ENCODE measurements at regions not wholly inside any gene's neighbourhood (a gene's known extent, or its start where the extent isn't known, plus 50 kb on each side); places are given as distances from the start of the nearest gene placed in this dataset.

DNA sequence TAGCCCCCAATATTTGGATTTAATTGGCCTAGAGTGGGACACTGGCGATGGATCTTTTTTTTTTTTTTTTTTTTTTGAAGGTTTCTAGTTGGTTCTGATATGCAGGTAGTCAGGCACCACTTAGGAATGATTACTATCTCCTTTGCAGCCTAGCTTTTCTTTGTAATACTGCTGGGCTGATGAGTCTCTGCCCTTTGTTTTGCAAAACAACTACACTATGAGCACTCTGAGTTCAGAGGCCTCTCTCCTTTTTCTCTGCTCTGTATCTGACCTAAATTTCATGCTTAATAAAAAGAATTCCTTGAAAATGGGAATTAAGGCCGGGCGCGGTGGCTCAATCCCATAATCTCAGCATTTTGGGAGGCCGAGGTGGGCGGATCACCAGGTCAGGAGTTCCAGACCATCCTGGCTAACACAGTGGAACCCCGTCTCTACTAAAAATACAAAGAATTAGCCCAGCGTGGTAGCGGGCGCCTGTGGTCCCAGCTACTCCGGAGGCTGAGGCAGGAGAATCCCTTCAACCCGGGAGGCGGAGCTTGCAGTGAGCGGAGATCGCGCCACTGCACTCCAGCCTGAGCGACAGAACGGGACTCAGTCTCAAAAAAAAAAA lies 1312.3 kb downstream of the FAM181B start:
- no peak for ATAC-seq
- TF ChIP-seq RARB (CRISPR knock-in tag; IDR thresholded peaks at IDR 0.05) (no peak), ESRRG (CRISPR knock-in tag; IDR thresholded peaks at IDR 0.05) (no peak), POU6F1 (CRISPR knock-in tag; IDR thresholded peaks at IDR 0.05; ENCODE audit: borderline replicate concordance, low read depth) (no peak), ZNF70 (CRISPR knock-in tag; IDR thresholded peaks at IDR 0.05) (no peak), TSHZ2 (CRISPR knock-in tag; IDR thresholded peaks at IDR 0.05) (no peak), CSDC2 (CRISPR knock-in tag; IDR thresholded peaks at IDR 0.05) (no peak), ISL1 (CRISPR knock-in tag; IDR thresholded peaks at IDR 0.05) (no peak), ZC3H10 (CRISPR knock-in tag; IDR thresholded peaks at IDR 0.05) (no peak), TOX (CRISPR knock-in tag; IDR thresholded peaks at IDR 0.05; ENCODE audit: borderline replicate concordance) (no peak), ZNF565 (CRISPR knock-in tag; conservative IDR thresholded peaks at IDR 0.05; ENCODE audit: low read depth) (no peak), OSR1 (CRISPR knock-in tag; IDR thresholded peaks at IDR 0.05) (no peak), CREB5 (CRISPR knock-in tag; IDR thresholded peaks at IDR 0.05; ENCODE audit: low read depth) (no peak)

DNA sequence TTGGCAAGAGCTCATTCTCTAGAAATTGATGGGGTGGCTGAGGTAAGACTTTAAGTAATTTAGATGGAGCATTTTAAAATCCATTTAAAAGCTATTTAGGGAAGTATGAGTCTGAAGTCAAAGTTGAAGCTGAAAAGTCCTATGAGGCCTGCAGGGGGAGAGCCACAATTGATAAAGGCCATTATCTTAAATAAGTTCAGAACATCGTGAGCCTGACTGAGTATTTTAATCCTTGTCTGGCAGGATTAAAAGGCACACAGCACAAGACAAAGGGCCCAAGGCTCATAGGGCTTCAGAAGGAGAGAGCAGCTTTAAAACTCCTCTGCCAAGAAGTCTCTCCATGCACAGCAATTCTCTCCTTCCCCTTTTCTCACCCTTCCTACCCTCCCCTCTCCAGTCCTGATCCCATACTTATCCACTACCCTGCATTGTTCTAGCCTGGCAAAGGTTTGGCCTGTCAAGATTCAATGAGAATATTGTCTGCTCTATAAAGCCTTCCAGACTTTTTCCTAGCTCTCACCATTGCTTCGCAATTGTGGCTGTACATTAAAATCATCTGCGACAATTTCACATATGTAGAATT lies 1312.9 kb downstream of the FAM181B start:
- no peak for ATAC-seq
- TF ChIP-seq PPARA (CRISPR knock-in tag; IDR thresholded peaks at IDR 0.05; ENCODE audit: borderline replicate concordance): no peak
- TF ChIP-seq RARB (CRISPR knock-in tag; IDR thresholded peaks at IDR 0.05): no peak
- TF ChIP-seq CSRNP3 (CRISPR knock-in tag; IDR thresholded peaks at IDR 0.05): no peak
- TF ChIP-seq ISL1 (CRISPR knock-in tag; IDR thresholded peaks at IDR 0.05): no peak
- no peak for TF ChIP-seq TCF4 (CRISPR knock-in tag; IDR thresholded peaks at IDR 0.05; ENCODE audit: borderline replicate concordance)
- no peak for TF ChIP-seq ESRRG (CRISPR knock-in tag; IDR thresholded peaks at IDR 0.05)
- no peak for TF ChIP-seq POU6F1 (CRISPR knock-in tag; IDR thresholded peaks at IDR 0.05; ENCODE audit: borderline replicate concordance, low read depth)
- no peak for TF ChIP-seq TSHZ2 (CRISPR knock-in tag; IDR thresholded peaks at IDR 0.05)
- no peak for TF ChIP-seq OSR1 (CRISPR knock-in tag; IDR thresholded peaks at IDR 0.05)
- no peak for TF ChIP-seq BACH2 (CRISPR knock-in tag; IDR thresholded peaks at IDR 0.05; ENCODE audit: borderline replicate concordance)
- TF ChIP-seq TOX (CRISPR knock-in tag; IDR thresholded peaks at IDR 0.05; ENCODE audit: borderline replicate concordance): no peak
- TF ChIP-seq CREB5 (CRISPR knock-in tag; IDR thresholded peaks at IDR 0.05; ENCODE audit: low read depth): no peak
- TF ChIP-seq ZNF70 (CRISPR knock-in tag; IDR thresholded peaks at IDR 0.05): no peak
- no peak for TF ChIP-seq PATZ1 (CRISPR knock-in tag; IDR thresholded peaks at IDR 0.05; ENCODE audit: borderline replicate concordance)
- TF ChIP-seq SNAI2 (CRISPR knock-in tag; IDR thresholded peaks at IDR 0.05): no peak
- TF ChIP-seq ZNF565 (CRISPR knock-in tag; conservative IDR thresholded peaks at IDR 0.05; ENCODE audit: low read depth): no peak
- no peak for TF ChIP-seq GLIS3 (CRISPR knock-in tag; IDR thresholded peaks at IDR 0.05)
- no peak for TF ChIP-seq ZC3H10 (CRISPR knock-in tag; IDR thresholded peaks at IDR 0.05)
- no peak for TF ChIP-seq ZFP30 (CRISPR knock-in tag; IDR thresholded peaks at IDR 0.05)

Data from SK-N-SH treated with all-trans-retinoic acid at 6 μM for 48 hours (cell line).